Activated naive CD8-positive, alpha-beta T cell treated with anti-CD3 and anti-CD28 coated beads, Interleukin-2, amount 50 U/mL, for 16 hours (primary cell): ENCODE measurements at regions not wholly inside any gene's neighbourhood (a gene's known extent, or its start where the extent isn't known, plus 50 kb on each side); places are given as distances from the start of the nearest gene placed in this dataset.
"Not testable (repeated sequence)": the region's sequence is repeated elsewhere in the genome, so short reads cannot be mapped to it uniquely, and the experiment has no call there.

Experiments used
- DNase-seq: peaks from one replicate; pipeline ENCODE4 v3.0.0-alpha.2; 2020; ENCODE audit warnings: low read depth, low spot score

GRCh38 chr11:37450613-37451012 lies 852.6 kb upstream of the RAG2 start:
- DNase-seq, result no peak

- no peak for DNase-seq
Observed at GRCh38 chr11:37449146-37449545, 851.1 kb upstream of the RAG2 start.

GRCh38 chr11:37442576-37442975 lies 844.5 kb upstream of the RAG2 start:
- DNase-seq, result no peak

GRCh38 chr11:37431633-37432230 lies 833.7 kb upstream of the RAG2 start:
- DNase-seq, result not testable (repeated sequence)

GRCh38 chr11:37430966-37431632 lies 833.1 kb upstream of the RAG2 start:
- DNase-seq, result not testable (repeated sequence)

GRCh38 chr11:37422511-37422910 lies 824.5 kb upstream of the RAG2 start:
- DNase-seq, result no peak

GRCh38 chr11:37411289-37411688 lies 813.3 kb upstream of the RAG2 start:
- no peak for DNase-seq

- DNase-seq, result no peak
Observed at GRCh38 chr11:37409124-37409523, 811.1 kb upstream of the RAG2 start.

GRCh38 chr11:37407461-37407860 lies 809.4 kb upstream of the RAG2 start:
- no peak for DNase-seq

- DNase-seq, result no peak
Observed at GRCh38 chr11:37406651-37407050, 808.6 kb upstream of the RAG2 start.

GRCh38 chr11:37404231-37404630 lies 806.2 kb upstream of the RAG2 start:
- DNase-seq, result no peak

GRCh38 chr11:37402663-37403062 lies 804.6 kb upstream of the RAG2 start:
- no peak for DNase-seq

GRCh38 chr11:37394236-37394870 lies 796.3 kb upstream of the RAG2 start:
- no peak for DNase-seq

- DNase-seq, result no peak
Observed at GRCh38 chr11:37391615-37392014, 793.6 kb upstream of the RAG2 start.

- no peak for DNase-seq
Observed at GRCh38 chr11:37390576-37391083, 792.6 kb upstream of the RAG2 start.

- no peak for DNase-seq
Observed at GRCh38 chr11:37378958-37379357, 780.9 kb upstream of the RAG2 start.

GRCh38 chr11:37372667-37373066 lies 774.6 kb upstream of the RAG2 start:
- DNase-seq, result no peak

- no peak for DNase-seq
Observed at GRCh38 chr11:37371346-37371970, 773.4 kb upstream of the RAG2 start.

- DNase-seq, result no peak
Observed at GRCh38 chr11:37370817-37371216, 772.8 kb upstream of the RAG2 start.

- no peak for DNase-seq
Observed at GRCh38 chr11:37364246-37364839, 766.3 kb upstream of the RAG2 start.

- DNase-seq, result no peak
Observed at GRCh38 chr11:37353192-37353591, 755.2 kb upstream of the RAG2 start.

- DNase-seq, result no peak
Observed at GRCh38 chr11:37352485-37352884, 754.4 kb upstream of the RAG2 start.
